ENCODE measurements at regions not wholly inside any gene's neighbourhood (a gene's known extent, or its start where the extent isn't known, plus 50 kb on each side); places are given as distances from the start of the nearest gene placed in this dataset.

- no peak for FAIRE-seq
- Histone ChIP-seq H3K36me3 (ENCODE audit: control insufficient read depth in 3 of 3, insufficient read depth in 2 of 3, low read depth in 1 of 3, low read length in 3 of 3) (no peaks in the 10 kb centered on the region), H3K27ac (ENCODE audit: low read depth in 1 of 3, low read length in 2 of 3) (no peak overlapping the region), H3K27me3 (ENCODE audit: control insufficient read depth in 3 of 3, insufficient read depth in 3 of 3, low read length in 3 of 3) (no peaks in the 10 kb centered on the region), H3K4me1 (ENCODE audit: control insufficient read depth in 3 of 3, insufficient read depth in 2 of 3, low read depth in 1 of 3, low read length in 2 of 3) (no peaks in the 10 kb centered on the region), H3K9me3 (ENCODE audit: control insufficient read depth in 2 of 2, insufficient read depth in 1 of 2, low read depth in 1 of 2, low read length in 1 of 2) (peaks cover 0 to 5% of the 10 kb centered on the region in 2 donors), H3K4me3 (ENCODE audit: low read depth in 1 of 3, low read length in 3 of 3) (no peak overlapping the region)
- WGBS, 3 donors = 13 to 30% (median 29%) methylated on average over 1 of the region's 1 CpG
- peak in 1 of 2 donors; percentile 13 for DNase-seq
These were observed 1289.4 kb downstream of the FAM181B start for GRCh38 chr11:81444297-81444696.

- no peaks in the 10 kb centered on the region for H3K27me3 ChIP-seq (ENCODE audit: control insufficient read depth in 3 of 3, insufficient read depth in 3 of 3, low read length in 3 of 3)
- WGBS, 3 donors = 86 to 94% (median 87%) methylated on average over 1 of the region's 1 CpG
These were observed 1301.3 kb downstream of the FAM181B start for GRCh38 chr11:81432333-81432732.

GRCh38 chr11:81424822-81425221 lies 1308.8 kb downstream of the FAM181B start:
- Histone ChIP-seq H3K27ac (ENCODE audit: low read depth in 1 of 3, low read length in 2 of 3) (no peak overlapping the region), H3K9me3 (ENCODE audit: control insufficient read depth in 2 of 2, insufficient read depth in 1 of 2, low read depth in 1 of 2, low read length in 1 of 2) (no peaks in the 10 kb centered on the region), H3K4me1 (ENCODE audit: control insufficient read depth in 3 of 3, insufficient read depth in 2 of 3, low read depth in 1 of 3, low read length in 2 of 3) (no peaks in the 10 kb centered on the region), H3K36me3 (ENCODE audit: control insufficient read depth in 3 of 3, insufficient read depth in 2 of 3, low read depth in 1 of 3, low read length in 3 of 3) (no peaks in the 10 kb centered on the region), H3K27me3 (ENCODE audit: control insufficient read depth in 3 of 3, insufficient read depth in 3 of 3, low read length in 3 of 3) (no peaks in the 10 kb centered on the region), H3K4me3 (ENCODE audit: low read depth in 1 of 3, low read length in 3 of 3) (no peak overlapping the region)
- WGBS, 3 donors = 92 to 98% (median 92%) methylated on average over 2 of the region's 2 CpGs
- FAIRE-seq (no peak), DNase-seq (no peak)

More at GRCh38 chr11:81432333-81432732, 1301.3 kb downstream of the FAM181B start:
- DNase-seq = no peak
- no peak overlapping the region for H3K4me3 ChIP-seq (ENCODE audit: low read depth in 1 of 3, low read length in 3 of 3)
- no peaks in the 10 kb centered on the region for H3K4me1 ChIP-seq (ENCODE audit: control insufficient read depth in 3 of 3, insufficient read depth in 2 of 3, low read depth in 1 of 3, low read length in 2 of 3)
- no peaks in the 10 kb centered on the region for H3K36me3 ChIP-seq (ENCODE audit: control insufficient read depth in 3 of 3, insufficient read depth in 2 of 3, low read depth in 1 of 3, low read length in 3 of 3)
- H3K27ac ChIP-seq (ENCODE audit: low read depth in 1 of 3, low read length in 2 of 3) = no peak overlapping the region
- H3K9me3 ChIP-seq (ENCODE audit: control insufficient read depth in 2 of 2, insufficient read depth in 1 of 2, low read depth in 1 of 2, low read length in 1 of 2) = no peaks in the 10 kb centered on the region
- no peak for FAIRE-seq

GRCh38 chr11:81422402-81422801 lies 1311.3 kb downstream of the FAM181B start:
- no peaks in the 10 kb centered on the region for H3K36me3 ChIP-seq (ENCODE audit: control insufficient read depth in 3 of 3, insufficient read depth in 2 of 3, low read depth in 1 of 3, low read length in 3 of 3)
- H3K9me3 ChIP-seq (ENCODE audit: control insufficient read depth in 2 of 2, insufficient read depth in 1 of 2, low read depth in 1 of 2, low read length in 1 of 2) = no peaks in the 10 kb centered on the region
- FAIRE-seq (no peak), DNase-seq (no peak)
- H3K4me3 ChIP-seq (ENCODE audit: low read depth in 1 of 3, low read length in 3 of 3) = no peak overlapping the region
- H3K27me3 ChIP-seq (ENCODE audit: control insufficient read depth in 3 of 3, insufficient read depth in 3 of 3, low read length in 3 of 3) = no peaks in the 10 kb centered on the region
- no peak overlapping the region for H3K27ac ChIP-seq (ENCODE audit: low read depth in 1 of 3, low read length in 2 of 3)
- no peaks in the 10 kb centered on the region for H3K4me1 ChIP-seq (ENCODE audit: control insufficient read depth in 3 of 3, insufficient read depth in 2 of 3, low read depth in 1 of 3, low read length in 2 of 3)

GRCh38 chr11:81421251-81421860 lies 1312.3 kb downstream of the FAM181B start:
- H3K4me3 ChIP-seq (ENCODE audit: low read depth in 1 of 3, low read length in 3 of 3) = no peak overlapping the region
- DNase-seq = no peak
- H3K9me3 ChIP-seq (ENCODE audit: control insufficient read depth in 2 of 2, insufficient read depth in 1 of 2, low read depth in 1 of 2, low read length in 1 of 2) = no peaks in the 10 kb centered on the region
- no peak overlapping the region for H3K27ac ChIP-seq (ENCODE audit: low read depth in 1 of 3, low read length in 2 of 3)
- no peaks in the 10 kb centered on the region for H3K27me3 ChIP-seq (ENCODE audit: control insufficient read depth in 3 of 3, insufficient read depth in 3 of 3, low read length in 3 of 3)
- no peak for FAIRE-seq
- H3K4me1 ChIP-seq (ENCODE audit: control insufficient read depth in 3 of 3, insufficient read depth in 2 of 3, low read depth in 1 of 3, low read length in 2 of 3) = no peaks in the 10 kb centered on the region
- 94 to 95% (median 94%) methylated on average over 18 of the region's 18 CpGs for WGBS, 3 donors
- no peaks in the 10 kb centered on the region for H3K36me3 ChIP-seq (ENCODE audit: control insufficient read depth in 3 of 3, insufficient read depth in 2 of 3, low read depth in 1 of 3, low read length in 3 of 3)

GRCh38 chr11:81420668-81421250 lies 1312.9 kb downstream of the FAM181B start:
- WGBS, 3 donors = 66 to 74% (median 67%) methylated on average over 3 of the region's 3 CpGs
- Histone ChIP-seq H3K4me1 (ENCODE audit: control insufficient read depth in 3 of 3, insufficient read depth in 2 of 3, low read depth in 1 of 3, low read length in 2 of 3) (no peaks in the 10 kb centered on the region), H3K36me3 (ENCODE audit: control insufficient read depth in 3 of 3, insufficient read depth in 2 of 3, low read depth in 1 of 3, low read length in 3 of 3) (no peaks in the 10 kb centered on the region), H3K4me3 (ENCODE audit: low read depth in 1 of 3, low read length in 3 of 3) (no peak overlapping the region), H3K27me3 (ENCODE audit: control insufficient read depth in 3 of 3, insufficient read depth in 3 of 3, low read length in 3 of 3) (no peaks in the 10 kb centered on the region), H3K27ac (ENCODE audit: low read depth in 1 of 3, low read length in 2 of 3) (no peak overlapping the region), H3K9me3 (ENCODE audit: control insufficient read depth in 2 of 2, insufficient read depth in 1 of 2, low read depth in 1 of 2, low read length in 1 of 2) (no peaks in the 10 kb centered on the region)
- FAIRE-seq (no peak), DNase-seq (peak in 1 of 2 donors; percentile 1)

GRCh38 chr11:81397316-81397715 lies 1336.3 kb downstream of the FAM181B start:
- Histone ChIP-seq H3K4me1 (ENCODE audit: control insufficient read depth in 3 of 3, insufficient read depth in 2 of 3, low read depth in 1 of 3, low read length in 2 of 3) (no peaks in the 10 kb centered on the region), H3K4me3 (ENCODE audit: low read depth in 1 of 3, low read length in 3 of 3) (no peak overlapping the region), H3K36me3 (ENCODE audit: control insufficient read depth in 3 of 3, insufficient read depth in 2 of 3, low read depth in 1 of 3, low read length in 3 of 3) (no peaks in the 10 kb centered on the region), H3K9me3 (ENCODE audit: control insufficient read depth in 2 of 2, insufficient read depth in 1 of 2, low read depth in 1 of 2, low read length in 1 of 2) (no peaks in the 10 kb centered on the region), H3K27ac (ENCODE audit: low read depth in 1 of 3, low read length in 2 of 3) (no peak overlapping the region), H3K27me3 (ENCODE audit: control insufficient read depth in 3 of 3, insufficient read depth in 3 of 3, low read length in 3 of 3) (no peaks in the 10 kb centered on the region)
- FAIRE-seq (no peak), DNase-seq (peak; percentile 1 to 5)
- 6 to 49% (median 27%) methylated on average over 2 of the region's 2 CpGs for WGBS, 3 donors

- DNase-seq (no peak), FAIRE-seq (no peak)
- H3K9me3 ChIP-seq (ENCODE audit: control insufficient read depth in 2 of 2, insufficient read depth in 1 of 2, low read depth in 1 of 2, low read length in 1 of 2) = no peaks in the 10 kb centered on the region
- no peak overlapping the region for H3K27ac ChIP-seq (ENCODE audit: low read depth in 1 of 3, low read length in 2 of 3)
- no peaks in the 10 kb centered on the region for H3K4me1 ChIP-seq (ENCODE audit: control insufficient read depth in 3 of 3, insufficient read depth in 2 of 3, low read depth in 1 of 3, low read length in 2 of 3)
- no peaks in the 10 kb centered on the region for H3K27me3 ChIP-seq (ENCODE audit: control insufficient read depth in 3 of 3, insufficient read depth in 3 of 3, low read length in 3 of 3)
- H3K4me3 ChIP-seq (ENCODE audit: low read depth in 1 of 3, low read length in 3 of 3) = no peak overlapping the region
- no peaks in the 10 kb centered on the region for H3K36me3 ChIP-seq (ENCODE audit: control insufficient read depth in 3 of 3, insufficient read depth in 2 of 3, low read depth in 1 of 3, low read length in 3 of 3)
- WGBS, 3 donors = 43 to 80% (median 75%) methylated on average over 2 of the region's 2 CpGs
These were observed 1339.4 kb downstream of the FAM181B start for GRCh38 chr11:81394311-81394710.

- no peak overlapping the region for H3K4me3 ChIP-seq (ENCODE audit: low read depth in 1 of 3, low read length in 3 of 3)
- WGBS, 3 donors = 56 to 82% (median 78%) methylated on average over 3 of the region's 3 CpGs
- no peak overlapping the region for H3K27ac ChIP-seq (ENCODE audit: low read depth in 1 of 3, low read length in 2 of 3)
- no peaks in the 10 kb centered on the region for H3K36me3 ChIP-seq (ENCODE audit: control insufficient read depth in 3 of 3, insufficient read depth in 2 of 3, low read depth in 1 of 3, low read length in 3 of 3)
- H3K27me3 ChIP-seq (ENCODE audit: control insufficient read depth in 3 of 3, insufficient read depth in 3 of 3, low read length in 3 of 3) = no peaks in the 10 kb centered on the region
- DNase-seq (no peak), FAIRE-seq (no peak)
- no peaks in the 10 kb centered on the region for H3K4me1 ChIP-seq (ENCODE audit: control insufficient read depth in 3 of 3, insufficient read depth in 2 of 3, low read depth in 1 of 3, low read length in 2 of 3)
- no peaks in the 10 kb centered on the region for H3K9me3 ChIP-seq (ENCODE audit: control insufficient read depth in 2 of 2, insufficient read depth in 1 of 2, low read depth in 1 of 2, low read length in 1 of 2)
These were observed 1345.3 kb downstream of the FAM181B start for GRCh38 chr11:81388326-81388725.

Data from small intestine (tissue), 7 donors.